Breast epithelium (tissue), 4 donors: ENCODE measurements at regions not wholly inside any gene's neighbourhood (a gene's known extent, or its start where the extent isn't known, plus 50 kb on each side); places are given as distances from the start of the nearest gene placed in this dataset.

Source experiments
- DNase-seq, 2 donors: peaks; one replicate each; pipeline ENCODE4 v3.0.0-alpha.2; 2019; ENCODE audit warnings: low spot score in 2 of 2
- H3K27ac ChIP-seq, 2 donors: fragments of 200-600 bp; sonication (generic) in 1 of 2; one replicate each; pipeline ENCODE4 v1.5.1; 2016 to 2019; ENCODE audit warnings: mild to moderate bottlenecking in 1 of 2
- H3K27me3 ChIP-seq, 2 donors: fragments of 200-600 bp; sonication (generic) in 1 of 2; one replicate each; pipeline versions ENCODE4 v1.5.1 to v1.6.0; 2017 to 2019; ENCODE audit warnings: control low read depth in 1 of 2, mild to moderate bottlenecking in 1 of 2
- H3K36me3 ChIP-seq: fragments of 200-600 bp; one replicate; pipeline ENCODE4 v1.5.1; 2019
- H3K4me1 ChIP-seq, 2 donors: fragments of 200-600 bp; sonication (generic); one replicate each; pipeline ENCODE4 v1.5.1; 2016 to 2019; ENCODE audit warnings: control low read depth in 1 of 2
- H3K4me3 ChIP-seq, 3 donors: fragments of 200-600 bp; sonication (generic); 1 replicate in 2 of 3; 2 replicates in 1 of 3; pipeline ENCODE4 v1.5.1; 2016 to 2019; ENCODE audit warnings: mild to moderate bottlenecking in 3 of 3, moderate library complexity in 2 of 3
- H3K9me3 ChIP-seq, 2 donors: fragments of 200-600 bp; sonication (generic) in 1 of 2; one replicate each; pipeline ENCODE4 v1.5.1; 2016 to 2019; ENCODE audit warnings: control low read depth in 1 of 2
- POLR2A ChIP-seq: fragments of 450-650 bp; IDR thresholded peaks from one replicate; pipeline ENCODE4 v1.6.1; 2016; ENCODE audit warnings: antibody characterized with exemption, mild to moderate bottlenecking, moderate library complexity
- POLR2AphosphoS5 ChIP-seq, 3 donors: sonication (generic); formaldehyde crosslinking; IDR thresholded peaks; one replicate each; pipeline ENCODE4 v1.6.1; 2017; ENCODE audit warnings: antibody characterized with exemption in 3 of 3
- intact Hi-C: fragments of 100-400 bp; cut with DNase I; formaldehyde crosslinking; loops from one replicate; pipeline ENCODE4 v1.15.1; 2023; ENCODE audit warnings: low total_unique reads
- TF ChIP-seq, protein P1 (sequence below), 3 donors: fragments of 450-650 bp; IDR thresholded peaks; one replicate each; pipeline ENCODE4 v1.5.1; 2016 to 2017; ENCODE audit warnings: antibody characterized with exemption in 3 of 3, mild to moderate bottlenecking in 3 of 3, moderate library complexity in 3 of 3

DNA sequence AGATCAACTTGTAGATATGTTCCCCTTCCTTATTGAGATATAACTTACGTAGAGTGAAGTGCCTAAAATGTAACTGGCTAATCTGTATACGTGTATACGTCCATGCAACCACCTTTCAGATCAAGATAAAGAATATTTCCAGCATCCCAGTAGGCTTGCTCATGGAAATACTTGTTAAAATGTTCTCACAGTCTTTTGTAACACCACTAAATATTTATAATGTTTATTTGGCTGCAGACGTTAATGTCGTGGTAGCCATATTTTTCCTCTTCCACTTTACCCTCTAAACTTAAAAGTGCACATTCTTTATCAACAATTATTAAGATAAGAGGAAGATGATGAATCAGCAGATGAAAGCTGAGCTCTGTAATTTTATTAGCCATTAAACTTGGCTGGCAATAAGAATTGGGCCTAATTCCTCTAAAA lies 447.4 kb downstream of the AEBP2 start:
- H3K27me3 ChIP-seq: no peaks in the 10 kb centered on the region
- H3K4me3 ChIP-seq: no peak overlapping the region
- TF ChIP-seq POLR2AphosphoS5 (IDR thresholded peaks at IDR 0.05) (no peak), POLR2A (no peak)
- TF ChIP-seq, protein P1, sequence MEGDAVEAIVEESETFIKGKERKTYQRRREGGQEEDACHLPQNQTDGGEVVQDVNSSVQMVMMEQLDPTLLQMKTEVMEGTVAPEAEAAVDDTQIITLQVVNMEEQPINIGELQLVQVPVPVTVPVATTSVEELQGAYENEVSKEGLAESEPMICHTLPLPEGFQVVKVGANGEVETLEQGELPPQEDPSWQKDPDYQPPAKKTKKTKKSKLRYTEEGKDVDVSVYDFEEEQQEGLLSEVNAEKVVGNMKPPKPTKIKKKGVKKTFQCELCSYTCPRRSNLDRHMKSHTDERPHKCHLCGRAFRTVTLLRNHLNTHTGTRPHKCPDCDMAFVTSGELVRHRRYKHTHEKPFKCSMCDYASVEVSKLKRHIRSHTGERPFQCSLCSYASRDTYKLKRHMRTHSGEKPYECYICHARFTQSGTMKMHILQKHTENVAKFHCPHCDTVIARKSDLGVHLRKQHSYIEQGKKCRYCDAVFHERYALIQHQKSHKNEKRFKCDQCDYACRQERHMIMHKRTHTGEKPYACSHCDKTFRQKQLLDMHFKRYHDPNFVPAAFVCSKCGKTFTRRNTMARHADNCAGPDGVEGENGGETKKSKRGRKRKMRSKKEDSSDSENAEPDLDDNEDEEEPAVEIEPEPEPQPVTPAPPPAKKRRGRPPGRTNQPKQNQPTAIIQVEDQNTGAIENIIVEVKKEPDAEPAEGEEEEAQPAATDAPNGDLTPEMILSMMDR (IDR thresholded peaks at IDR 0.05): no peak
- no peaks in the 10 kb centered on the region for H3K4me1 ChIP-seq
- intact Hi-C loops: no loop called here
- DNase-seq: no peak
- H3K36me3 ChIP-seq: no peaks in the 10 kb centered on the region
- no peak overlapping the region for H3K27ac ChIP-seq
- H3K9me3 ChIP-seq: no peaks in the 10 kb centered on the region

DNA sequence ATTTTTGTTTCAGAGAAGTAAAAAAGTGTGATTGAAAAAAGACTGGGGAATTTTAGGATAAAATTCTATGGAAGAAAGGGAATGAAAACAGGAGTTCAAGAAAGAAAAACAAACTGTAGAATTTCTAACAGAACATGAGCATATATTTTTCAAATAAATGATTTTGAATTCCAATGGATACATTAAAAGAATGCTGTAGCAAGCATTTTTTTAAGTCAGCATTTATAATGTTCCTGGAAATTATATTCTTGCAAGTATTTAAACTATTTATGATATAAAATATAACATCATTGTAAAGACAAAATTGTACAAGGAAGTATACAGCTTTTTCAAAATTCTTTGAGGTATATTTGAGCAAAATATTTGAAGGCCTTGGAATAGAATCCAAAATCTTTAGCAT lies 450.7 kb downstream of the AEBP2 start:
- Histone ChIP-seq H3K9me3 (no peaks in the 10 kb centered on the region), H3K36me3 (no peaks in the 10 kb centered on the region), H3K27ac (no peak overlapping the region), H3K4me3 (no peak overlapping the region), H3K4me1 (no peaks in the 10 kb centered on the region), H3K27me3 (no peaks in the 10 kb centered on the region)
- TF ChIP-seq, protein P1 (IDR thresholded peaks at IDR 0.05): no peak
- TF ChIP-seq POLR2A: no peak
- no peak for DNase-seq
- intact Hi-C loops: no loop called here

DNA sequence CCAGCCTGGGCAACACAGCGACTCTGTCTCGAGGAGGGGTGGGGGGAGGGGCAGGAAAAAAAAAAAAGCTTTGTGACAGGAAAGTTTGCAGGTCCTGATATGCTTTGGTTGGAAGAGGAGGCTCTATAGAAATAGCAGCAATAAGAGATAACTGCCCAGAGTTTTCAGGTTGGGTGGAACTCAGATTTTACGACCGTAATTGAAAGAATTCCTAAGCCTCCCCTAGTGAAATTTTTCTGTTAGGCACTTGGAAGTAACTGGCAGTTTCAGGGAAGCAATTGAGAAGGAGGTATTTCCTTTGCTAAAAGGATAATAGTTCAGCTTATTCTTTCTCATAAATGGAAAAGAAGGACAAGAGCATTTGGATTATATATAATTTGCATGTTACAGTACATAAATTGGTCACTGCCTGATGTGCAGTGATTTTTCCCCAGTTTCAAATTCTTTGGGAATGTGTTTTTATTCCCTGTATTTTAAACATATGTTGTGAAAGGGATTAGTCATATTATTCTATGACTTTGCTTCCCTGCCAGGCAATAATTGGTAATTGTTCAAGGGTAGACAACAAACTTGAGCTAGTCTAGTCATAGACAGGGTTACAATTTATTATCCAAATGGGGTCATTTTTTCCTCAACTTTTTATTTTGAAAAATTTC lies 452.8 kb downstream of the AEBP2 start:
- intact Hi-C loops: no loop called here
- Histone ChIP-seq H3K4me3 (no peak overlapping the region), H3K27me3 (no peaks in the 10 kb centered on the region), H3K27ac (no peak overlapping the region), H3K36me3 (no peaks in the 10 kb centered on the region), H3K4me1 (no peaks in the 10 kb centered on the region), H3K9me3 (no peaks in the 10 kb centered on the region)
- no peak for TF ChIP-seq POLR2AphosphoS5 (IDR thresholded peaks at IDR 0.05)
- no peak for TF ChIP-seq POLR2A
- TF ChIP-seq, protein P1 (IDR thresholded peaks at IDR 0.05): no peak
- DNase-seq: no peak

DNA sequence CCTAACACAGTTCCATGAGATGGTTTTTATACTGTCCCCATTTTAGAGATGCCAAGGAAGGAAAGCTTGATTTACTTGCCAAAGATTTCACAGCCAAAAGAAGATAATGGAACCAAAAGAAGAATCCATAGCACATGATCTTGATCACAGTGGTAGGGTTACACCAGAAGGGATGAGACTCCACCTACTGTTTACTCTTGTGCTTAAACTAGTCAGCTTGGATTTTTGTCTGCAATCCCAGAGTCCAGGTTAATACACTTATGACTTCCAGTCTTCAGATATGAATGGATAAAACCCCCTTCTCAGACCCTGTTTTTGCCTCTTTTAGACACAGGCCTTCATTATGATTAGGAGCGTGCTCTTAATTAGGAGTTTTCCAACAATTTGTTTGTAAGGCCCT lies 454.2 kb downstream of the AEBP2 start:
- H3K4me1 ChIP-seq: no peaks in the 10 kb centered on the region
- no peaks in the 10 kb centered on the region for H3K27me3 ChIP-seq
- no peaks in the 10 kb centered on the region for H3K36me3 ChIP-seq
- TF ChIP-seq POLR2A (no peak), POLR2AphosphoS5 (IDR thresholded peaks at IDR 0.05) (no peak)
- TF ChIP-seq, protein P1 (IDR thresholded peaks at IDR 0.05): no peak
- no peaks in the 10 kb centered on the region for H3K9me3 ChIP-seq
- no peak overlapping the region for H3K27ac ChIP-seq
- H3K4me3 ChIP-seq: no peak overlapping the region
- intact Hi-C loops: no loop called here
- no peak for DNase-seq

DNA sequence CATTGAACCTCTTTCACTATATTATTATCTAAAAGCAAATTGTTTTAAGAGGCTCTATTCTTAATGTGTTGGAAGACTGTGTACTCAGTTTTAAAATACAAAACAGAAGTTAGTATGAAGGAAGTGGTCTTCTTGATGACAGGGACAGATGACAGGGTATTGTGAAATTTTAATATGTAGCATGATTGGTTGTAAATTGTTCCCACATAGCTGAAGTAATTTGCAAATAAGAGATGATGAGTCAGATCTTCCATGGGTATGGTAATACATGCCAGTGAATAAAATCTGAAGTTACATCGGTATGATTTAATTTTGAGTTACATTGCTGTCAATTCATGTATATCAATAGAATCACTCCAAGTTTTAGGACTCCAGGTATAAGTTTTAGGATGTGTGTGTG lies 454.8 kb downstream of the AEBP2 start:
- no peak overlapping the region for H3K4me3 ChIP-seq
- intact Hi-C loops: no loop called here
- H3K36me3 ChIP-seq: no peaks in the 10 kb centered on the region
- H3K27ac ChIP-seq: no peak overlapping the region
- TF ChIP-seq POLR2A: no peak
- no peak for TF ChIP-seq POLR2AphosphoS5 (IDR thresholded peaks at IDR 0.05)
- TF ChIP-seq, protein P1 (IDR thresholded peaks at IDR 0.05): no peak
- no peaks in the 10 kb centered on the region for H3K27me3 ChIP-seq
- H3K9me3 ChIP-seq: no peaks in the 10 kb centered on the region
- DNase-seq: no peak
- H3K4me1 ChIP-seq: no peaks in the 10 kb centered on the region
